HEK293T (cell line): ENCODE measurements at regions not wholly inside any gene's neighbourhood (a gene's known extent, or its start where the extent isn't known, plus 50 kb on each side); places are given as distances from the start of the nearest gene placed in this dataset.

Experiments used
- FOXM1 ChIP-seq: fragments of 450-650 bp; IDR thresholded peaks from 2 replicates; pipeline ENCODE4 v1.6.1; 2017; ENCODE audit warnings: mild to moderate bottlenecking, borderline replicate concordance
- SP1 ChIP-seq: fragments of 450-650 bp; IDR thresholded peaks from 2 replicates; pipeline ENCODE4 v1.6.1; 2017

DNA sequence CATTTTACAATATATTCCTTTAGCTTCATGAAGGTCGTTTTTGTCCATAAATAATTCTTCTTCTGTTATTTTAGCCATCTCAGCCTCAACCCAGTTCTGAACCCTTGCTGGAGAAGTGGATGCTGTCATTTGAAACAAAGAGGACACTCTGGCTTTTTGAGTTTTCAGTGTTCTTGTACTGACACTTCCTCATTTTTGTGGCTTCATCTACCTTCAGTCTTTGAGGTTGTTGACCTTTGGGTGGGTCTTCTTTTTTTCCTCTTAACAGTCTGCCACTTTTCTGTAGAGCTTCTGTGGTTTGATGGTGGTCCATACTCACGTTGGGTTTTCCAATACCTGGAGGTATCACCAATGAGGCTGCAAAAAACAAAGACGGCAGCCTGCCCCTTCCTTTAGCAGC lies 650.9 kb downstream of the PDCD6IP start:
- TF ChIP-seq SP1 (no peak), FOXM1 (no peak)
